ENCODE measurements at regions not wholly inside any gene's neighbourhood (a gene's known extent, or its start where the extent isn't known, plus 50 kb on each side); places are given as distances from the start of the nearest gene placed in this dataset.

DNA sequence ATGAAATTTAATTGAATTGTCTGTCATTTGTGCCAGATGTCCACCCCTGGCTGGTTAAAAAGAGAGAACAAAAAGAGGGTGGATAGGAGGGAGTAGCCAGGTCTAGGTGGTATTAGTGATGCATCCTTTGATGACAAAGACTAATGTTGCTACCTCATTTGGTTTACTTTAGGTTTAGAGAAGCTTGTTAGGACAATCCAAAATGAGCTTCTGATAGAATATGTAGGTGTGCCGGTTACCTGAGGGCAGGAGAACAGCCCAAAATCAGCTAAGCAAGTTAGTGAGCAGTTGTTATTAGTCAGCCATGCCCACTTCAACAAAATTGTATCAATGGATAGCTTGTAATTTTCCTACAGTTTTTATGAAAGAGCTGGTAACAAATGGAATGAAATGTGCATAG, 61.4 kb upstream of the PTGS2 start:
- TF ChIP-seq POLR2A (IDR thresholded peaks at IDR 0.05; ENCODE audit: low read depth, low read length), result no peak
- no peak for TF ChIP-seq TAF1 (IDR thresholded peaks at IDR 0.05; ENCODE audit: borderline replicate concordance, low read depth, low read length)
- TF ChIP-seq POLR2AphosphoS5 (IDR thresholded peaks at IDR 0.05; ENCODE audit: low read depth, low read length), result no peak

Measured in GM12892 (cell line).